T-helper 2 cell (primary cell): ENCODE measurements at regions not wholly inside any gene's neighbourhood (a gene's known extent, or its start where the extent isn't known, plus 50 kb on each side); places are given as distances from the start of the nearest gene placed in this dataset.
A peak's percentile ranks its signal among the peaks of the same experiment; 100 is the strongest.

Source experiments
- DNase-seq, 5 experiments: peaks; one replicate each; pipeline versions ENCODE4 v3.0.0 to v3.0.0-alpha.2; 2012 to 2022

DNA sequence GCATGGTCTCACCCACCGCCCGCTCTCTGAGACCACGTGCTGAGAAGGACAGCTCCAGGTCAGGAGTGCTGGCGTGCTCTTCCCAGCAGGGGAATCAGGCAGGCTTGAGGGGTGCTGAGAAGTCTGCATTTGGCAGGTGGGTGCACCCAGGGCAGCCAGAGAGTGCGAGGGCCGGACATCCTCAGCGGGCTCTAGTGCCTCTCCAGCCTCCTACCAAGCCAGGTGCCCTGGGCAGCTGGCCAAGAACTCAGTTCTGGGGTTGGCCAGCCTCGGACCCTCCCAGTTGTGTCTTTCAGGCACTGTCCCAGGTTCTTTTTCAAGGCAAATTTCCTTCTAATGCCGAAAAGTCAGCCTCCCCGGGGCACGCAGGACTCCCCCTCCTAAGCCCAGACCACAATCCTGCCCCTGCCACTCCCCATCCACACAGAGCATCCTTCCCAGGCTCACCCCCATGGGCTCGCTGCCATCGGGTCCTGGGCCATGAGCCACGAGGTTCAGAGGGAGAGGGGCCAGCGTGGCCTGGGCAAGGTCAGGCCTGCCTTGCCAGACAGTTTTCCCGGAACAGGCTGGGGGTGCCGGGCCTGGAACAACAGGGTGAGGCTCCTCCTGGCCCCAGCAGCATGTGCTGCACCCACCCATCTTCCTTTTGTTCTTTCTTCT is 52.2 kb upstream of the GPC1 start:
- no peak for DNase-seq

DNA sequence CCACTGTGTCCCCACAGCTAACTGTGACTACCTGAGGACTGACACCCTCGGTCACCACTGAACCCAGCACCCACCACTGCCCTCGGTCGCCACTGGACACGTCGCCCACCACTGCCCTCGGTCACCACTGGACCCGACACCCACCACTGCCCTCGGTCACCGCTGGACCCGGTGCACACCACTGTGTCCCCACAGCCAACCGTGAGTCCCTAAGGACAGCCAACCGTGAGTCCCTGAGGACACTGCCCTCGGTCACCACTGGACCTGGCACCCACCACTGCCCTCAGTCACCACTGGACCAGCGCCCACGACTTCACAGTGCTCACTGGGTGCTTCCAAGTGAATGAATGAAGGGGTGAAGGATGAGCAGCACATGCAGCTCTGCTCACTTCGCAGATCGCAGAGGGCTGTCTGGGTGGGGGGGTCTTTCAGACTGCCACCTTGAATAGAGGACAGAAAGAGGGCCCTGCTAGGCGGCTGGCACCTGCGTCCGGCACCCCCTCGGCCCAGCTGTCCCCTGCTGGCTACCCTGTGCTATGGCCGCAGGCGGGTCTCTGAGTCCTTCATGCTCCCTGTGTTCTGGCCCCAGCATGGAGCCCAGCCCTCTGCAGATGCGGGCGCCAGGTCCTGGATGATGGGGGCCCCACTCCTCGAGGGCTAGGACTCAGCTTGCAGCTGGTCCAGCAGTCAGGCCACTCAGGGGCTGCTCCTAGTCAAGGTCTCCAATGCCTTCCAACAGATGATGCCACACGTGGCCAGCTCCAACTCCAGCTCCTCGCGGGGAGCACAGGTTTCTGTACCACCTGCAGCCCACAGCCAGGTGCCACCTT is 51.4 kb upstream of the GPC1 start:
- DNase-seq = peak in 1 of 5 experiments; percentile 1

DNA sequence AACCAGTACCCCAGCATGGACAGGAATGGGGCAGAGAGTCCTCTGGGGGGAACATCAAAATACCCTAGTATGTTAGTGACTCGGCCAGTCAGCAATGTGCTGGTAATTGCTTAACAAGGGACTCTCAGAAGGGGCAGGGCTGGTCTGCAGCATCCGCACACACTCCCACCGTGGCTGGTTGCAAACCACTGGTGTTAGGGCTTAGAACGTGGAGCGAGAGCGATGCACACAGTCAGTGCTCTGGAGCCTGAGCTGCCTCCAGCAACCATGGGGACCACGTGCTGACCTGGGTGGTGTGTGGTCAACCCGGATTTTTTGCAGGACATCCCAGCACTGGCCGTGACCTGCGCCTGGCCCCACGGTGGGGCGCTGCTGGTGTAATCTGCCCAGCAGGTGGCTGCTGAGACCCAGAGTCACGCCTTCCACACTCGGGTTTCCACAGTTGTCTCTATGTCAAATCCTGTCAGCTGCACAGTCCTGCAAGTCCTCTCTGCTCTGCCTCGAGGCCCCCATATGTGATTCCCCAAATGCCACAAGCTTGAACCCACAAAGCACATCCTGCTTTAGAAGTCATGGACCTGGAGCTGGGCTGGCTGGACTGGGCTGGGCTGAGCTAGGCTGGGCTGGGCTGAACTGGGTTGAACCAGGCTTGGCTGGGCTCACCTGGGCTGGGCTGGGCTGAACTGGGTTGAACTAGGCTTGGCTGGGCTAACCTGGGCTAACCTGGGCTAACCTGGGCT is 50.6 kb upstream of the GPC1 start:
- DNase-seq = peak in 1 of 5 experiments; percentile 12

DNA sequence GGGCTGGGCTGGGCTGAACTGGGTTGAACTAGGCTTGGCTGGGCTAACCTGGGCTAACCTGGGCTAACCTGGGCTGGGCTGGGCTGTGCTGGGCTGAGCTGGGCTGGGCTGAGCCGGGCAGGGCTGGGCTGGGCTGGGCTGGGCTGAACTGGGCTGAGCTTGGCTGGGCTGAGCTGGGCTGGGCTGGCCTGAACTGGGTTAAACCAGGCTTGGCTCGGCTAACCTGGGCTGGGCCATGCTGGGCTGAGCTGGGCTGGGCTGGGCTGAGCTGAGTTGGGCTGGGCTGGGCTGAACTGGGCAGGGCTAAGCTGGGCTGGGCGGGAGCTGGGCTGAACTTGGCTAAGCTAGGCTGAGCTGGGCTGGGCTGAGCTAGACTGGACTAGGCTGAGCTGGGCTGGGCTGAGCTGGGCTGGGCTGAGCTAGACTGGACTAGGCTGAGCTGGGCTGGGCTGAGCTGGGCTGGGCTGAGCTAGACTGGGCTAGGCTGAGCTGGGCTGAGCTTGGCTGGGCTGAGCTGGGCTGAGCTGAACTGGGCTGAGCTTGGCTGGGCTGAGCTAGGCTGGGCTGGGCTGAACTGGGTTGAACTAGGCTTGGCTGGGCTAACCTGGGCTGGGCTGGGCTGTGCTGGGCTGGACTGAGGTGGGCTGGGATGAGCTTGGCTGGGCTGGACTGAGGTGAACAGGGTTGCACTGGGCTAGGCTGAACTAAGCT is 49.9 kb upstream of the GPC1 start:
- peak in 1 of 5 experiments; percentile 1 for DNase-seq
